Uterus (tissue), 3 donors: ENCODE measurements at regions not wholly inside any gene's neighbourhood (a gene's known extent, or its start where the extent isn't known, plus 50 kb on each side); places are given as distances from the start of the nearest gene placed in this dataset.

Source experiments
- DNase-seq, 2 donors: peaks; one replicate each; pipeline ENCODE4 v3.0.0-alpha.2; 2019 to 2020
- H3K27ac ChIP-seq, 2 donors: fragments of 200-600 bp; sonication (generic); 1 replicate in 1 of 2; 2 replicates in 1 of 2; pipeline ENCODE4 v1.5.1; 2016 to 2018
- H3K27me3 ChIP-seq, 2 donors: fragments of 200-600 bp; sonication (generic); one replicate each; pipeline ENCODE4 v1.5.1; 2018 to 2019; ENCODE audit warnings: control low read depth in 1 of 2
- H3K36me3 ChIP-seq, 2 donors: fragments of 200-600 bp; sonication (generic); one replicate each; pipeline ENCODE4 v1.5.1; 2019; ENCODE audit warnings: control low read depth in 1 of 2
- H3K4me1 ChIP-seq, 2 donors: fragments of 200-600 bp; sonication (generic); one replicate each; pipeline ENCODE4 v1.5.1; 2018 to 2019; ENCODE audit warnings: control low read depth in 1 of 2
- H3K4me3 ChIP-seq, 2 donors: fragments of 200-600 bp; sonication (generic); 1 replicate in 1 of 2; 2 replicates in 1 of 2; pipeline ENCODE4 v1.5.1; 2018 to 2019; ENCODE audit warnings: mild to moderate bottlenecking in 1 of 2
- H3K9me3 ChIP-seq, 2 donors: fragments of 200-600 bp; sonication (generic); one replicate each; pipeline ENCODE4 v1.5.1; 2019; ENCODE audit warnings: control low read depth in 1 of 2
- CTCF ChIP-seq, 4 experiments: fragments of 200-600 bp in 2 of 4; fragments of 450-650 bp in 2 of 4; sonication (generic) in 2 of 4; IDR thresholded peaks; one replicate each; pipeline ENCODE4 v1.5.1; 2016 to 2019; ENCODE audit warnings: antibody characterized with exemption in 4 of 4, mild to moderate bottlenecking in 2 of 4, moderate library complexity in 1 of 4
- POLR2A ChIP-seq, 2 donors: fragments of 450-650 bp; IDR thresholded peaks; one replicate each; pipeline ENCODE4 v1.6.1; 2016; ENCODE audit warnings: antibody characterized with exemption in 2 of 2, mild to moderate bottlenecking in 1 of 2, moderate library complexity in 1 of 2
- intact Hi-C: fragments of 100-400 bp; cut with DNase I; formaldehyde crosslinking; loops from one replicate; pipeline ENCODE4 v1.15.1; 2023; ENCODE audit warnings: low total_unique reads
- donor health status: DM: yes; HTN: yes; CAD: no.

- no peak for DNase-seq
- intact Hi-C loops = no loop called here
- TF ChIP-seq CTCF (IDR thresholded peaks at IDR 0.05) (no peak), POLR2A (IDR thresholded peaks at IDR 0.05) (no peak)
- Histone ChIP-seq H3K4me3 (no peak overlapping the region), H3K27me3 (no peaks in the 10 kb centered on the region), H3K27ac (no peak overlapping the region), H3K36me3 (no peaks in the 10 kb centered on the region), H3K9me3 (no peaks in the 10 kb centered on the region), H3K4me1 (no peaks in the 10 kb centered on the region)
Observed at GRCh38 chr1:105700723-105701122, 1355.8 kb upstream of the PRMT6 start.

- Histone ChIP-seq H3K9me3 (no peaks in the 10 kb centered on the region), H3K36me3 (no peaks in the 10 kb centered on the region), H3K27me3 (no peaks in the 10 kb centered on the region), H3K27ac (no peak overlapping the region), H3K4me3 (no peak overlapping the region), H3K4me1 (no peaks in the 10 kb centered on the region)
- intact Hi-C loops = no loop called here
- DNase-seq = no peak
- no peak for TF ChIP-seq POLR2A (IDR thresholded peaks at IDR 0.05)
- TF ChIP-seq CTCF (IDR thresholded peaks at IDR 0.05) = no peak
Observed at GRCh38 chr1:105724286-105724685, 1332.2 kb upstream of the PRMT6 start.

GRCh38 chr1:105730701-105731100 is 1325.8 kb upstream of the PRMT6 start:
- intact Hi-C loops = no loop called here
- Histone ChIP-seq H3K9me3 (no peaks in the 10 kb centered on the region), H3K4me1 (no peaks in the 10 kb centered on the region), H3K36me3 (no peaks in the 10 kb centered on the region), H3K27ac (no peak overlapping the region), H3K27me3 (no peaks in the 10 kb centered on the region), H3K4me3 (no peak overlapping the region)
- no peak for DNase-seq
- TF ChIP-seq POLR2A (IDR thresholded peaks at IDR 0.05) (no peak), CTCF (IDR thresholded peaks at IDR 0.05) (no peak)

GRCh38 chr1:105736349-105736748 is 1320.1 kb upstream of the PRMT6 start:
- H3K27me3 ChIP-seq = no peaks in the 10 kb centered on the region
- TF ChIP-seq POLR2A (IDR thresholded peaks at IDR 0.05) (no peak), CTCF (IDR thresholded peaks at IDR 0.05) (no peak)
- no peak overlapping the region for H3K4me3 ChIP-seq
- no peaks in the 10 kb centered on the region for H3K9me3 ChIP-seq
- intact Hi-C loops = no loop called here
- no peaks in the 10 kb centered on the region for H3K36me3 ChIP-seq
- H3K4me1 ChIP-seq = no peaks in the 10 kb centered on the region
- DNase-seq = no peak
- H3K27ac ChIP-seq = no peak overlapping the region

- no peak overlapping the region for H3K4me3 ChIP-seq
- no peaks in the 10 kb centered on the region for H3K36me3 ChIP-seq
- intact Hi-C loops = no loop called here
- DNase-seq = no peak
- H3K9me3 ChIP-seq = no peaks in the 10 kb centered on the region
- H3K27ac ChIP-seq = no peak overlapping the region
- H3K27me3 ChIP-seq = no peaks in the 10 kb centered on the region
- TF ChIP-seq CTCF (IDR thresholded peaks at IDR 0.05) = no peak
- no peak for TF ChIP-seq POLR2A (IDR thresholded peaks at IDR 0.05)
- no peaks in the 10 kb centered on the region for H3K4me1 ChIP-seq
Observed at GRCh38 chr1:105779727-105780126, 1276.7 kb upstream of the PRMT6 start.
